ENCODE measurements at regions not wholly inside any gene's neighbourhood (a gene's known extent, or its start where the extent isn't known, plus 50 kb on each side); places are given as distances from the start of the nearest gene placed in this dataset.

DNA sequence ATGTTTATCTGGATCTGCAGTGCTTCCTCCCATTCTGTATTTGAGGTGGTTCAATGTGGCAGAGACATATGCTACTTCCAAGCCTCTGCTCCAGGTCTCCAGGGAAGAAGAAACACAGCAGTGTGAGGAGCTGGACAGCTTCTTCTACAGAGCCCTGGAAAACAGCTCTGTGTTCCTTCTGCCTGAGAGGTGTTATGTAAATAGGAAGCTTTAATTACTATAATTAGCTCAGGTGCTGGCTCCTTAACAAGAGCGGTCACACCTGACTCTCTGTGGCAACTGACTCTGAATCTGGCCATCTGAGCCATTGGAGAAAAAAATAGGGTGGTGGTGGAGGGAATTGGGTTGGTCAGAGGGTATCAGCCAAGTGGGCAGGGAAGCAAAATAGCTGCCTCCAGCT, 332.4 kb upstream of the BRINP1 start:
- no peaks in the 10 kb centered on the region for H3K79me2 ChIP-seq (ENCODE audit: insufficient read depth, low read depth, low read length)
- CTCF ChIA-PET (ENCODE audit: unreplicated experiment) = no interaction called here
- H3K36me3 ChIP-seq (ENCODE audit: insufficient read depth, low read length) = no peaks in the 10 kb centered on the region
- intact Hi-C loops (cut with micrococcal nuclease; ENCODE audit: unreplicated experiment) = no loop called here
- no peak overlapping the region for H3K4me2 ChIP-seq (ENCODE audit: low read length)
- POLR2A ChIA-PET = no interaction called here
- TF ChIP-seq, protein P1, sequence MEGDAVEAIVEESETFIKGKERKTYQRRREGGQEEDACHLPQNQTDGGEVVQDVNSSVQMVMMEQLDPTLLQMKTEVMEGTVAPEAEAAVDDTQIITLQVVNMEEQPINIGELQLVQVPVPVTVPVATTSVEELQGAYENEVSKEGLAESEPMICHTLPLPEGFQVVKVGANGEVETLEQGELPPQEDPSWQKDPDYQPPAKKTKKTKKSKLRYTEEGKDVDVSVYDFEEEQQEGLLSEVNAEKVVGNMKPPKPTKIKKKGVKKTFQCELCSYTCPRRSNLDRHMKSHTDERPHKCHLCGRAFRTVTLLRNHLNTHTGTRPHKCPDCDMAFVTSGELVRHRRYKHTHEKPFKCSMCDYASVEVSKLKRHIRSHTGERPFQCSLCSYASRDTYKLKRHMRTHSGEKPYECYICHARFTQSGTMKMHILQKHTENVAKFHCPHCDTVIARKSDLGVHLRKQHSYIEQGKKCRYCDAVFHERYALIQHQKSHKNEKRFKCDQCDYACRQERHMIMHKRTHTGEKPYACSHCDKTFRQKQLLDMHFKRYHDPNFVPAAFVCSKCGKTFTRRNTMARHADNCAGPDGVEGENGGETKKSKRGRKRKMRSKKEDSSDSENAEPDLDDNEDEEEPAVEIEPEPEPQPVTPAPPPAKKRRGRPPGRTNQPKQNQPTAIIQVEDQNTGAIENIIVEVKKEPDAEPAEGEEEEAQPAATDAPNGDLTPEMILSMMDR (conservative IDR thresholded peaks at IDR 0.05; ENCODE audit: low read length) = no peak
- TF ChIP-seq EZH2phosphoT487 (IDR thresholded peaks at IDR 0.05; ENCODE audit: borderline replicate concordance, low read depth, low read length) = no peak
- H3K9me2 ChIP-seq (ENCODE audit: insufficient read depth, low read length) = no peaks in the 10 kb centered on the region
- BruUV-seq (replicated peaks) = no TSS peak
- no peak overlapping the region for H3K27ac ChIP-seq (ENCODE audit: low read depth, low read length, poor library complexity, severe bottlenecking)
- no peak for DNase-seq (ENCODE audit: low spot score)
- H2AFZ ChIP-seq (ENCODE audit: low read length) = no peak overlapping the region
- no peaks in the 10 kb centered on the region for H3K9me3 ChIP-seq (ENCODE audit: low read length)
- no peak overlapping the region for H3K4me3 ChIP-seq (ENCODE audit: low read depth, low read length, poor library complexity, severe bottlenecking)
- H3K4me1 ChIP-seq (ENCODE audit: insufficient read depth, low read length, poor library complexity, severe bottlenecking) = no peaks in the 10 kb centered on the region
- H4K20me1 ChIP-seq (ENCODE audit: insufficient read depth, low read length) = no peaks in the 10 kb centered on the region

DNA sequence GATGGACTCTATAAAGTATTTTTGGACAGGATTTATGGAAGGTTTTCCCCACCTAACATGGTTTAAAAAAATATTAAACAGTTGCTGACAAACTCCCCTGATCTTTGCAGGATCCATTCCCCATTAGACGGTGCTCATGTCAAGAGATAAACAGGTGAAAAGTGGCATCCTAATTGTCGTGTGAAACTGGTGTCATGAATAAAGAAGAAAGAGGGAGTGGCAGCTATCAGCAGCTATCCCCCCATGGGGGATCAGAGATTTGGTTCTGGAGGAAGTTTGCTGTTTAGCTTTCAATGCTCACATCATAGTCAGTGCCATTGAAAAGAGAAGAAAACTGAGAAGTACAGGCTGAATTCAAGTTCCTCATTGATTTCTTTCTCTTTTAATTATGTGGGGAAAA, 329.3 kb upstream of the BRINP1 start:
- CTCF ChIA-PET (ENCODE audit: unreplicated experiment) = no interaction called here
- POLR2A ChIA-PET = no interaction called here
- no peak for DNase-seq (ENCODE audit: low spot score)

DNA sequence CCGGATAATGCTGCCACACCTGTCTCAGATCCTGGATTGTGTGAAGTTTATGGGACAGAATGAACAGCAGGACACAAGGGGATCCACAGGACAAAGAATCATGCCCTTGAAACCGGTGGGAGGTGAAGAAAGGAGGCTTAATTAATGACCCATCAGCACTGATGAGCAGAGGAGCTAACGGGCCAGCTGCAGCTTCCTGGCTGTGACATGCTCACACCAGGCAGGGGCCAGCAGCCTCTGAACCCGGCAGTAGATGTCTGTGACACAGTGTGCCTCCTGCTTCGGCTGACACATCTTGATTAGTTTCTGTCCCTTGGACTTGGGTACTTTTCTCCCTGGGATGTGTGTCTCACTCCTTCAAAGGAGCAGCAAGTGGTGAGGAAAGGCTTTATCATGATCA, 328.8 kb upstream of the BRINP1 start:
- no peaks in the 10 kb centered on the region for H3K36me3 ChIP-seq (ENCODE audit: insufficient read depth, low read length)
- no peaks in the 10 kb centered on the region for H4K20me1 ChIP-seq (ENCODE audit: insufficient read depth, low read length)
- H3K79me2 ChIP-seq (ENCODE audit: insufficient read depth, low read depth, low read length) = no peaks in the 10 kb centered on the region
- no peaks in the 10 kb centered on the region for H3K9me2 ChIP-seq (ENCODE audit: insufficient read depth, low read length)
- BruUV-seq (replicated peaks) = no TSS peak
- no peak overlapping the region for H2AFZ ChIP-seq (ENCODE audit: low read length)
- H3K4me3 ChIP-seq (ENCODE audit: low read depth, low read length, poor library complexity, severe bottlenecking) = no peak overlapping the region
- no peak overlapping the region for H3K27ac ChIP-seq (ENCODE audit: low read depth, low read length, poor library complexity, severe bottlenecking)
- TF ChIP-seq EZH2phosphoT487 (IDR thresholded peaks at IDR 0.05; ENCODE audit: borderline replicate concordance, low read depth, low read length) = no peak
- TF ChIP-seq, protein P1 (conservative IDR thresholded peaks at IDR 0.05; ENCODE audit: low read length) = no peak
- DNase-seq (ENCODE audit: low spot score) = no peak
- POLR2A ChIA-PET = no interaction called here
- no peaks in the 10 kb centered on the region for H3K9me3 ChIP-seq (ENCODE audit: low read length)
- H3K4me2 ChIP-seq (ENCODE audit: low read length) = no peak overlapping the region
- CTCF ChIA-PET (ENCODE audit: unreplicated experiment) = no interaction called here
- intact Hi-C loops (cut with micrococcal nuclease; ENCODE audit: unreplicated experiment) = no loop called here
- no peaks in the 10 kb centered on the region for H3K4me1 ChIP-seq (ENCODE audit: insufficient read depth, low read length, poor library complexity, severe bottlenecking)

More for the DNA sequence above, 329.3 kb upstream of the BRINP1 start:
- H3K4me1 ChIP-seq (ENCODE audit: insufficient read depth, low read length, poor library complexity, severe bottlenecking) = no peaks in the 10 kb centered on the region
- no peak overlapping the region for H2AFZ ChIP-seq (ENCODE audit: low read length)
- no peak overlapping the region for H3K4me3 ChIP-seq (ENCODE audit: low read depth, low read length, poor library complexity, severe bottlenecking)
- no peaks in the 10 kb centered on the region for H4K20me1 ChIP-seq (ENCODE audit: insufficient read depth, low read length)
- no peak overlapping the region for H3K4me2 ChIP-seq (ENCODE audit: low read length)
- no peaks in the 10 kb centered on the region for H3K9me3 ChIP-seq (ENCODE audit: low read length)
- no peak overlapping the region for H3K27ac ChIP-seq (ENCODE audit: low read depth, low read length, poor library complexity, severe bottlenecking)
- BruUV-seq (replicated peaks) = no TSS peak
- intact Hi-C loops (cut with micrococcal nuclease; ENCODE audit: unreplicated experiment) = no loop called here
- TF ChIP-seq, protein P1 (conservative IDR thresholded peaks at IDR 0.05; ENCODE audit: low read length) = no peak
- no peak for TF ChIP-seq EZH2phosphoT487 (IDR thresholded peaks at IDR 0.05; ENCODE audit: borderline replicate concordance, low read depth, low read length)
- no peaks in the 10 kb centered on the region for H3K36me3 ChIP-seq (ENCODE audit: insufficient read depth, low read length)
- no peaks in the 10 kb centered on the region for H3K79me2 ChIP-seq (ENCODE audit: insufficient read depth, low read depth, low read length)
- no peaks in the 10 kb centered on the region for H3K9me2 ChIP-seq (ENCODE audit: insufficient read depth, low read length)

Data from OCI-LY7 (cell line).